ENCODE measurements at regions not wholly inside any gene's neighbourhood (a gene's known extent, or its start where the extent isn't known, plus 50 kb on each side); places are given as distances from the start of the nearest gene placed in this dataset.

DNA sequence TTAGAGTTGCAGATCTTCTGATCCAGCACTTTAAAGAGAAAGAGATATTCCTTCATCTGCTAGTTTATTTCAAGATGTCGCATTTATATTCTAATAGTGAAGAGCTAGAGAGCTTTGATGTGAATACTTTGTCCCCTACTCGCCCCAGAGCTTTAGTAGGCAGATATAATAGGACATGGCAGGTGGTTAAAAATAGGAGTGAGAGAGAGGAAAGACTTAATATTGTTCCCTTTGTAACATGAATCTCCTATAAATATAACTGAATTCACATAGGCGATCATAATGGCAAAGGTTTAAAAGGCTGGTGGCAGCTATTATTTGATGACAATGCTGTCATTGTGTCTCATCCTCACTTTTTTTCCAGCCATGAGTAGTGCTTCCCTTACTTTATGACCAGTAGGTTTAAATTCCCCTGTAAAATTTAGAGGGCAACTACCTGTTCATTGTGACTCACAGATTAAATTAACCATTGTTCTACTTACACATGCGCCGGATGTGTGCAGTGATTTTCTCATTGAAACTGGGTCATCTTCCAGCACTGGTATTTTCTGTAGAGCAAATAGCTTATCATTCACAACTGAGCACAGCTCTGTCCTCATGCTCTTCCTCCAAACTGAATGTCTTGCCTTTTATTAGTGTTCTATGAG is 906.7 kb upstream of the CELF2 start:
- DNase-seq = no peak

DNA sequence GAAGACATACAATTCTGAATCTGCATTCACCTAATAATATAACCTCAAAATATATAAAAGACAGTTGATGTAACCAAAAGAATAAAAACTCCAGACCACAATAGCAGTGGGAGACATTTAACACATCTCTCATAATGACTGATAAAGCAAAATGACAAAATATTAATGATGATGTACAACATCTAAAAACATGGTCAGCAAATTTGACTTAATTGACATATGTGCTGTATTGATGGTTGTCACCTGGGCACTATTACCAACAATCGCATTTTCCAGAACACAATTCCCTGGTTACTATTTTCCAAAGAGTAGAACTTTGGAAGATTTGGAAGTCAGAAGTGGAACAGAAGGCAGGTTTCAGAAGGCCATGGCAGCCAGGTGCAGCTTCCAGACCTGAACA is 899.5 kb upstream of the CELF2 start:
- no peak for DNase-seq

- no peak for DNase-seq
Measured at GRCh38 chr10:10120671-10121070, 897.0 kb upstream of the CELF2 start.

GRCh38 chr10:10125676-10126075 is 892.0 kb upstream of the CELF2 start:
- DNase-seq = no peak

- no peak for DNase-seq
Measured at GRCh38 chr10:10126218-10126617, 891.5 kb upstream of the CELF2 start.

DNA sequence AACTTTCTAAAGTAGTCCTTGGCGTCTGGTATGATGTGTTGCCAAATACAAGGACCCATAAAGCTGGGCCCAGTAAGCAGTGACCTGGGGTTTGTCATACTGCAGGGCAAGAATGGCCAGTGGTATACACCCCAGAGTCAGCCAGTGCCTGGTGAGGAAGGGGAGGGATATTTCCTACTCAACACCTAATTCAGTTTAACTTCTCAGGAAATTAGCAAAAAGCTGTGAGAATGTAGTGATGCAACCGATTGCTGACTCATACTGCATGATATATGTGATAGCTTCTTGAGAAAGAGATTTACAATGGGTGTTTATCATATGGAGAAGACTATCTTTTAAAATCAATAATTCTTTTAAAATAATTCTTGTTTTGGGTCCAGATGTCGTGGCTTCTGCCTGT is 889.3 kb upstream of the CELF2 start:
- DNase-seq = no peak

DNA sequence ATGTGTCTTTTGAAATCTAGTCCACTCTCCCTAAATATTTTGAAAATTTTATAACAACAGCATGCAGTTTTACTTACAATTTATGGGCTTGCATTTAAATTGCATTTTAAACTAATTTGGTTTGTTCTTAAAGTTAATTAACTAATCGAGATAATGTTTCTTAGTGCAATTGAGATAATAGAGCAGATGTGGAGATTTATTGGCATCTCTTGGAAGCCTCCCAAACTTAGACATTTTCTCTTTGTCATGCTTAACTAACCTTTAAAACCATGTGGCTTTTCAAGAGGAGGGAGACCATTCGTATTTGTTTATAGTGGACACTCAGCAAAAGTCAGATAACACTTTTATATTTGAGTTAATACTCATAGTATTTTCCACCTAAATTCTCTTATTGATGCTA is 887.0 kb upstream of the CELF2 start:
- DNase-seq = no peak

DNA sequence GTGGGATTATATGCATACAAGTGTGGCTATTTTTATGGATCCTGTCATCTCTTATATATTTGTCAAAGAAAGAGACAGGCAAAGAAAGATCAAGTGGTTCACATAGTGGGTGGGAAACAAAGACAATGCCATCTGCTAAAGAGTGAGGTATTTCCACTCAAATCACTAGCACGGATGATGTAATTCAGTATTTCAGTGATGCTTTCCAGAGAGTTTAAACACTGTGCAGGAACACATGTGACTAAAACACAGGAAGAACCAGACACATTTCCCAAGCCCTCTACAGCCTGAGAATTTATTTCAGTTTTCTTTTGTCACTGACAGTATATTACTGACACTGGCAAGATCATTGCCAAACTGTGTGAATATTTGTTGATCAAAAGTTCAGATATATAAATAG is 885.7 kb upstream of the CELF2 start:
- no peak for DNase-seq

DNA sequence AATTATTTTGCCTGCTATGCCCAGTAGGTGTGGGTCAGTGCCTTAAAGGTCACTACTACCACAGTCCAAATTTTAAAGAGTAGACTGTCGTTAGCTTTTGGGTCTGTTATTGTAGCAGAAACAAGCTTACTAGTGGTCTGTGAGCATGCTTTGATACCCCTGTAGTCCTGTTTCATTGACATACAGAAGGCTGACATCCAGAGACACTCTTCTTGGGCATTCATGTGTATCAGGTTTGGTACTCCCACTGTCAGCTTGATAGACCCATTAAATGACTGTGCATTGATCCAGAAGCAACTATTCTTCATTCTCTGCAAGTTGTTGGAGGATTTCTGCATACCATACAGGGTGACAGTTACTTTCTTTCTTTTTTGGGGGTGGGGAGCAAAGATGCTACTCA is 884.4 kb upstream of the CELF2 start:
- no peak for DNase-seq

DNA sequence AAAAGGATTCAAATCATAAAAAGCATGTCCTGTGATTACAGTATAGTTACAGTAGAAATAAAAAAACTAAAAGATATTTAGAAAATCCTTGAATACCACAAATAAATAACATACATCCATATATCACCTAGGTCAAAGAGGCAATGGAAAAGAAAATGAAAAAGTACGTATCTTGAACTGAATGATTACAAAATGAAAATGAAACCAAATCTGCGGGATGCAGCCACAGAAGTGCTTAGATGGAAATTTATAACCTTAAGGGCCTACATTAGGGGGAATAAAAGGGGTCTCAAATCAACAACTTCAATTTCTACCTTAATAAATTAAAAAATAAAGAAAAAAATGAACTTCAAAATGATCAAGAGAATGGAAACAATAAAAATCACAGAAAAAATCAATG is 879.0 kb upstream of the CELF2 start:
- peak in 1 of 2 donors; percentile 25 for DNase-seq

- no peak for DNase-seq
Measured at GRCh38 chr10:10141782-10142382, 875.8 kb upstream of the CELF2 start.

DNA sequence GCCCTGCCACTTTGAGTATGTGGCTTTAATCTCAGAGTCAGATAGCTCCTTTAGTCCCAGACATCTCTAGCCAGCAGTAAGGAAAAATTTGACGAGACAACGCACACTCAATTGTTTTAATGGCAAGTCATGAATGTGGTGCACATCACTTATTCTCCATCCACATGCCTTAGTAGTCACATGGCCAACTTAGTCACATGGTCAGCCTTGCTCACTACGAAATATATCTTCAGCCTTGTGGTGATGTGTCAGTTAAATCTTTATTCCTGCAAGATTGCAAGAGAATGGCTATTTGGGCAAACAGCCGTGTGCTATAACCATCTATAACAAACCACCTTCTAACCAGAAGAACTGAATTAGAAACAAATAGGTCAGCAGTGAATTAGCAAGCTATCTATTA is 871.1 kb upstream of the CELF2 start:
- no peak for DNase-seq

- DNase-seq = no peak
Measured at GRCh38 chr10:10149899-10150298, 867.8 kb upstream of the CELF2 start.

DNA sequence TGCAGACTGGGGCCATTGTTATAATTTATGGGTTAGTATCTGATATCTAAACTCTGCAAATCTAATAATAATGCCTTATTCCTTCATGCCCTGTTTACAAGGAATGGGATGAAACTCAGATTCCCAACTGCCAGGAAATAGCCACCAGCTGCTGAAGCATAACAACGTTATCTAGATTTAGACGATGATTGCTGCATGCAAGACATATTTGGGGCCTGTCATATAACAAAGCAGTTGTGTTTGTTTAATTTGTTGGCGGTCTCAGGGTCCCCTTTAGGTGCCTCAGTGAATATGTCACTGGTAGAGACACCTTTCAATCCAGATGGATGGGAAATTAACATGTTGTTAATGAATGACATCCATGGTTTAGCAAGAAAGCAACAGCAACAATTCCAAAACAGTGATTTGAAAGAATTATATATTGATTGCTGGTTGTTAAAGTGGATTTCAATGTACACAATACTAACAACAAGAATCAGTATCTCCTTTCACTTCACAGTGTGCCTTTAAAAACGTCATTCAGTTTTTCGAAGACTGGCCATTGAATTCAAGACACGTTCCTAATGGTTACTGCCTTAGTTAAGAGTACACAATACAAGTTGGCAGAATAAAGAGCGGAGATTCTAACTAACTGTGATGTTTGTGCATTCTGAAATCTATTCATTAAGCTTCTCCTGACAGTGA is 860.6 kb upstream of the CELF2 start:
- DNase-seq = no peak

DNA sequence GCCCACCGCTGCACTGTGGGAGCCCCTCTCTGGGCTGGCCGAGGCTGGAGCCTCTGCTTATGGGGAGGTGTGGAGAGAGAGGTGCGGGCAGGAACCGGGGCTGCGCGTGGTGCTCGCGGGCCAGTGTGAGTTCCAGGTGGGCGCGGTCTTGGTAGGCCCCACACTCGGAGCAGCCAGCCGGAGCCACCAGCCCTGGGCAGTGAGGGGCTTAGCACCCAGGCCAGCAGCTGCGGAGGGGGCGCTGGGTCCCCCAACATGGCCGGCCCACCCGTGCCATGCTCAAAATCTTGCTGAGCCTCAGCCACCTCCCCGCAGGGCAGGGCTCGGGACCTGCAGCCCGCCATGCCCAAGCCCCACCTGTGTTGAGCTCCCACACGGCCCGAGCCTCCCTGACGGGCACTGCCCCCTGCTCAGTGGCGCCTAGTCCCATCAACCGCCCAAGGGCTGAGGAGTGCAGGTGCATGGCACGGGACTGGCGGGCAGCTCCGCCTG is 856.8 kb upstream of the CELF2 start:
- DNase-seq = no peak

DNA sequence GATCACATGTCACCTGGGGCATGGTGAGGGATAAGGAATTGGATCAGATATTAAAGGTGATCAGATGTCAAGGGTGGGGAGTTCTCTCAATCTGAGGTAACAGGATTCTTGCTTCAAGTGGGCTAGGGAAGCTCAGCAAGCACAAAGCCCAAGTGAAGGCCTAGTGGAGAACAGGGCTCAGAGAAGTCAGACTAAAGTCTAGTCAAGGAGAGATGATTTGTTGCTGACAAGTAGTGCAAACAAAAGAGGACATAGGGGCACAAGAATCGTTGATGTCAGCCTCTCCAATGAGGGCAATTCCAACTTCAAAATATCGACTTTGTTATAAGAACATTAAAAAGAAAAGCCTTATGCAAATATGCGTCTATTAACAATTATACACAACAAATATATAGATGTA is 852.8 kb upstream of the CELF2 start:
- DNase-seq = no peak

- DNase-seq = no peak
Measured at GRCh38 chr10:10165415-10165814, 852.3 kb upstream of the CELF2 start.

GRCh38 chr10:10178476-10178875 is 839.2 kb upstream of the CELF2 start:
- DNase-seq = no peak

GRCh38 chr10:10193848-10194247 is 823.8 kb upstream of the CELF2 start:
- DNase-seq = no peak

DNA sequence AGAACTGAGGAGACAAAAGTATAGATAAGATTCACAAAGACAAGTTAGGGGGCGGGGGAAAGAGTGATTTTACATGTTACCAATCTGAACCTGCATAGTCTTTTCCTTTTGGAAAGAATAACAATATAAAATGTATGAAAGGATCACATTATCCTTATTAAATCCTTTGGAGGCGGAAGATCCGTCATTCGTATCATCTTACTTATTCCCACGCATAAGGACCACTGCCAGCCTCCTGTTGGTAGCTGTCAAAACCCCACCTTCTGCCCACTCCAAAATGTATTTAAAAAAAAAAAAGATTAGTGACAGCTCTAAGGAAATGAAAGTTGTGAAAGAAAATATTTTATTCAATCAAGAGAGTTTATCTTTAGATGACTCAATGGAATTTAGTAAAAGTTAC is 821.0 kb upstream of the CELF2 start:
- DNase-seq = no peak

DNA sequence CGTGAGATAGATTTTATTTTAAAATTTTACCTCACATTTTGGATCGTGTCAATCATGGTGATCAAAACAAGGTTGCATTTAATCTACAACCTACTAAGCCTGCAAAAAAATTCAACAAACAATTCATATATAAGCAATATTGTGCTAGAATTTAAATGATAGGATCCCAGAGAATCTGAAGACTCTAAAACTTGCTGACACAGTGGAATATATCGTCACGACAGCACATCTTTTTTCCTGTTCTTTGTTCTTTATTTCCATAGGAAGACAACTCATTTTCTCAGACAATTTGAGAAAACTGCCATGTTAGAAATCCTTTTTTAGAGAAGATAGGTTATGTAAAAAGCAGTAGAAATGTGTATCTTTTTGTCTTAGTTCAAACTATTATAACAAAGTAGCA is 820.2 kb upstream of the CELF2 start:
- no peak for DNase-seq

DNA sequence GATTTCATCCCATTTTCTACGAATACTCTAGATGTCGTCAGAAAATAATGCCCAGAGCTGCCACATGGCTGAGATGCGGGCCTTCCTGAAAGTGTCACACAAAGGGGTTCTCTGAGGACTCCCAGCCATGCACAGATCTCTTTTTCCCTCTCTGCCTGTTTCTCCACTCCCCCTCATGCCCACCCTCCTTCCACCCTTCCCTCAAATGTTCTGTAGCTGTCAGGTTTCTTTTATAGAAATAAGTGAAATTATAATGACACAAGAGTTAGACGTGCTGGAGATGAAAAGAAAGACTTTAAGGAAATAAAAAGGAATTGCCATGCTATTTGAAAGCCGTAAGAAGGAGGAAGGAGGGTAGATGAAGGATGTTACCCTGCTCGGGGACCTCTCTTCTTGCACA is 819.3 kb upstream of the CELF2 start:
- DNase-seq = no peak

DNA sequence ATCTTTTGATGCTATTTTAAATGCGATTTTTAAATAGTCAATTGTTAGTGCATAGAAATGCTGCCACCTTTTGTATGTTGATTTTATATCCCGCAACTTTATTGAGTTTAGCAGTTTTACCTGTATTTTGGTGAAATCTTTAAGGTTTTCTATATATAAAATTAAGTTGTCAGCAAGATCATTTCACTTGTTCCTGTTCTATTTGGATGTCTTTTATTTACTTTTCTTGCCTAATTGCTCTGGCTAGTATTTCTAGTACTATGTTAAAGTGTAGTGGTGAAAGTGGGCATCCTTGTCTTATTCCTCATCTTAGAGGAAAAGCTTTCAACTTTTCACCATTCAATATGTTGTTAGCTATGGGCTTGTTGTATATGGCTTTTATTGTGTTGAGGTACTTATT is 813.3 kb upstream of the CELF2 start:
- no peak for DNase-seq

DNA sequence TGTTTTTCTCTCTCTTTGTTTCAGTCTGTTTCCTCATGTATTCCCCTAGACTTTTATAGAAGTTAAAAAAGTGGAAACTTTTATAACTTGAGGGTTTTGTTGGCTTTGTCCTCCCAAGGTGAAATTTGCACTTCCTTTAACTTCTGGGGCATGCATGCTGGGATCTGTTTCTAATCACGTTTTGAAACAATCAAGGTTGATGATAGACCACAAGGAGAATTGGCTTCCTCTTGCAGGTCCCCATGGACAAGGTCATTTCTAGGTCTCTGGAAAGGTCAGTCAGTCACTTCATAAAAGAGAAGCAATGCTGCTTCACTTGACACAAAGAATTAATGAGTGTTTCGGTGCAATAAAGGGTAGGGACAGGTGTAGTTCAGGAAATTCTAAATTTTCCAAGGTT is 811.8 kb upstream of the CELF2 start:
- no peak for DNase-seq

- no peak for DNase-seq
Measured at GRCh38 chr10:10207538-10207937, 810.1 kb upstream of the CELF2 start.

Measured in CD4-positive, alpha-beta T cell treated with Interferon alpha-2 for 1 hour (primary cell).